C4-2B (cell line): ENCODE measurements at regions not wholly inside any gene's neighbourhood (a gene's known extent, or its start where the extent isn't known, plus 50 kb on each side); places are given as distances from the start of the nearest gene placed in this dataset.

Experiments used
- ZFX ChIP-seq: fragments of 450-650 bp; IDR thresholded peaks from 2 replicates; pipeline ENCODE4 v1.6.1; 2017
- TF ChIP-seq, protein P1 (sequence below): fragments of 450-650 bp; conservative IDR thresholded peaks from 2 replicates; pipeline ENCODE4 v1.5.1; 2017; ENCODE audit warnings: mild to moderate bottlenecking

DNA sequence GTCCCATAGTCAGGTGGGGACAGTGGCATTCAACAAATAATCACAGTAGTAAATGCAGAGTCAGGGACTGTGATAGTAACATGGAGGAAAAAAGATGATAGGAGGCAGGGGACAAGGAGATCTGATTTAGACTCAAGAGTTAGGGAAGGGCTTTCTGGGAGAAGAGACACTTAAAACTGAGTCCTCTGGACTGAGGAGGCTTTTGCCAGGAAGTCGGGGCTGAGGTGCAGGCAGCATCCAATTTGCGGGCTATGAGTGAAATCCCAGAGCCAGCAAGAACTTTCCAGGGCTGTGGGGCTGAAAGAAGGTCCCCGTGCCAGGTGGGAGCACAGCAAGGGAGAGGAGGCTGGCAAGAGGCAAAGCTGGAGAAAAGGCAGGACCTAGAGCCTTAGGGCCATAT is 124.1 kb downstream of the KIF4B start:
- TF ChIP-seq, protein P1, sequence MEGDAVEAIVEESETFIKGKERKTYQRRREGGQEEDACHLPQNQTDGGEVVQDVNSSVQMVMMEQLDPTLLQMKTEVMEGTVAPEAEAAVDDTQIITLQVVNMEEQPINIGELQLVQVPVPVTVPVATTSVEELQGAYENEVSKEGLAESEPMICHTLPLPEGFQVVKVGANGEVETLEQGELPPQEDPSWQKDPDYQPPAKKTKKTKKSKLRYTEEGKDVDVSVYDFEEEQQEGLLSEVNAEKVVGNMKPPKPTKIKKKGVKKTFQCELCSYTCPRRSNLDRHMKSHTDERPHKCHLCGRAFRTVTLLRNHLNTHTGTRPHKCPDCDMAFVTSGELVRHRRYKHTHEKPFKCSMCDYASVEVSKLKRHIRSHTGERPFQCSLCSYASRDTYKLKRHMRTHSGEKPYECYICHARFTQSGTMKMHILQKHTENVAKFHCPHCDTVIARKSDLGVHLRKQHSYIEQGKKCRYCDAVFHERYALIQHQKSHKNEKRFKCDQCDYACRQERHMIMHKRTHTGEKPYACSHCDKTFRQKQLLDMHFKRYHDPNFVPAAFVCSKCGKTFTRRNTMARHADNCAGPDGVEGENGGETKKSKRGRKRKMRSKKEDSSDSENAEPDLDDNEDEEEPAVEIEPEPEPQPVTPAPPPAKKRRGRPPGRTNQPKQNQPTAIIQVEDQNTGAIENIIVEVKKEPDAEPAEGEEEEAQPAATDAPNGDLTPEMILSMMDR, result no peak
- TF ChIP-seq ZFX, result no peak
